HT1080 (cell line): ENCODE measurements at regions not wholly inside any gene's neighbourhood (a gene's known extent, or its start where the extent isn't known, plus 50 kb on each side); places are given as distances from the start of the nearest gene placed in this dataset.

Source experiments
- DNase-seq: peaks from one replicate; pipeline ENCODE4 v3.0.0-alpha.2; 2015; ENCODE audit warnings: low read depth

DNA sequence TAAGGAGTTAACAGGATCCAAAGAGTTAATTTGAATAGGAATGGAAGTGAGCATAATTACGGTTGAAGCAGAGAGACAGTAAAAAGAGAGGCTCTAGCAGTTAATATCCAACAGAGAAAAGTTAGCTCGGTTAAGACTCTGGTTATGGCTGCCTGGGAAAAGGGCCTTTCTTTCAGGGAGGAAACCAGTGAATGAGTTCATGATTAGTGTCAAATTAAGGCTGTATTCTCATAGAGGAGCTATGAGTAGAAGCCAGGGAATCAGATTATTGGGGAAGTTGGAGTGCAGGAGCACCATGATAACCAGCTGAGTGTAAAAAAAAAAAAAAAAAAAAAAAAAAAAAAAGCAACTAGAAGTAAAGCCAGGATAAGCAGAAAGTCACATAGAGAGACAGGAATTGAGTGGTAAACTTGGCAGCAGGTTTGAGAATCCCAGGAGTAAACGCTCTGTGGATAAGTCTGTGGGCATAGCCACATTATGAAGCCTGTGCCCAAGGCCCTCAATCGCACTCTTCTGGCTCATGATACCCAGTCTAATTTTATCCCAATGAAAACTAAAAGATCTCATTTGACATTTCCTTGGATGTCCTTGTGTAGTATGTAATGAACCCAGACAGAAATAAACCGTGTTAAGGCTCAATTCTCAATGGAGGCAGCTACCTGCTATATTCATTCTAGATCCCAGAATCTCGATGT is 372.6 kb upstream of the MPDZ start:
- no peak for DNase-seq

DNA sequence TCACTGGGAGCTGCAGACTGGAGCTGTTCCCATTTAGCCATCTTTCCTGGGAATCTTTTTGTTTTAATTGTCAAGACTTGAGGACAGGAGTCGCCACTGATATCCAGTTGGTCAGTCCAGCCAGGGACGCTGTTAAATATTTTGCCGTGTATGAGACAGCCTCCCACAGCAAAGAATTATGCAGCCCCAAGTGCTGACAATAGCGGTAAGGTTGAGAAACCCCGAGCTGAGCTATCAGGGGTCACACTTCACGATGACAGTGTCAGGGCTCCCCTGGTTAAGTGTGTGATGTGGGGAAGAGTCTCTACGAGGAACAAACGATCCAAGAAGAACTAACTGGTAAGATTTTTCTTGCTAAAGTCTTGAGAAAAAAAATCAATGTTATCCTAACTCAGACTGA is 372.0 kb upstream of the MPDZ start:
- no peak for DNase-seq

DNA sequence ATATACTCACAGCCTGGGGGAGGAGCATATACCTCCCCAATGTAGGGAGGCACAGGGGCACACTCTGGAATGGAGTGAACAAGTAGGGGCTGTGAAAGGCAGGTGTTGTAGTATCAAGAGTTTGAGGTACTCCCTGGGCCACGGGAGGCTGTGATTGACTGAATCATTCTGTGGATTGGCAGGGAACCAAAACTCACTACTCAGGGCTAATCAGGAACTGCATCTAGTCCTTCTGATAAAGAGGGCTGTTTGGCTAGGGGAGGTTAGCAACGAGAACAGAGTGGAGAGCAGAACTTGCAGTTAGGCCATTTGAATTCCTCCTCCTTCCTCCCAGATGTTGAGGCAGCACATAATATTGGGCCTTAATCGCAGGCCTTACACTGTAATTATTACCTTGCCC is 369.2 kb upstream of the MPDZ start:
- peak; percentile 18 for DNase-seq

DNA sequence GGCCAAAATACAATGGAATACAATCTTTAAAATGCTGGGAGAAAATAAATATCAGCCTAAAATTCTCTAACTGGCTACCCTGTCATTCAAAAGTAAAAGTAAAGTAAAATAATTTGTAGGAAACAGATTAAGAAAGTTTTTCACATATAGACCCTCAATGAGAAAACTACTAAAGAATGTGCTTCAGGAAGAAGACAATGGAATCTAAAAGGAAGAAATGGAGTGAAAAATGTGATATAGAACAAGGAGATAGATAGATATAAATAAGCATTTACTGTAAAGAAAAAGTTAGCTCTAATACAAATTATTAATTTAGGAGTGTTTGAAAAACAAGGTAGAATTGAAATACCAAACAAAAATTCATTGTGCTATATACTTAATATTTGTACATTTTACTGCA is 368.6 kb upstream of the MPDZ start:
- DNase-seq: no peak

DNA sequence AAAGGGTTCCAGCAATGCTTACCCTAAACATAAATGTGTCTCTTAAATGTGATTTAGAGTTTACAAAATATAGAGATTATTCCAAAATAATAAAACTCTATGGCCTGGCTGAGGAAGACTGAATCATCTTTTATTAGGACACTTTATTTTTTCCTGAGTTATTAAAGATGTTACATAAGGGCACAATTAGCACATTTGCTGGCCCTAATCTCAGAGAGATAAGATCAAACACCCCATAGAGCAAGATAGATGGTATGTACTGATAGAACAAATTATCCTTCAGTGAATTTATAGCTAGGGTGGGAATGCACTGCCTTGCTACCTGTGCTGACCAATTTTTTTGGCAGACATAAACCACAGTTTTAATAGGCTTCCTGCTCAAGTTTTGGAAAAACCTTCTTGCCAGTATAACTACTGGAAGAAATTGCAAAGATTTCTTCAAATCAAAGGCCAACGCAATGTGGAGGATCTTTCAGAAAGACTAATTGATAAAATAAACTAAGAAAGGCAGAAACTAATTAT is 367.1 kb upstream of the MPDZ start:
- no peak for DNase-seq

DNA sequence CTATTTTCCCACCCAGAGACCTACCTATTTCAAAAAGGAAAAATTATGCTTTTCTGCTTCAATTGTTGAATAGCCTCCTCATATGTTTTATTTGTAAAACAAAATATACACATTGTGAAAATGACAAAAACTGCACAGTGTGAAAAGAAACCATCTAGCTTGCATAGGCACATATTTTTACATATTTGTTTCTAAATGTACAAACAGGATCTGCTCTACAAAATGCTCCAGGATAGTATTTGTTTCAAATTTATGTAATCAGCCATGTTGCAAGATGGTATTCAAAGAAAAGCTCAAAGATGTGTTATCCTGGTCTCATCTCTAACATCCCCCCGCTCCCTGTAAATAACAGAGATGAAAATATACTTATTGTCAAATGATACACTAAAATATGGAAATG is 366.1 kb upstream of the MPDZ start:
- DNase-seq: no peak

DNA sequence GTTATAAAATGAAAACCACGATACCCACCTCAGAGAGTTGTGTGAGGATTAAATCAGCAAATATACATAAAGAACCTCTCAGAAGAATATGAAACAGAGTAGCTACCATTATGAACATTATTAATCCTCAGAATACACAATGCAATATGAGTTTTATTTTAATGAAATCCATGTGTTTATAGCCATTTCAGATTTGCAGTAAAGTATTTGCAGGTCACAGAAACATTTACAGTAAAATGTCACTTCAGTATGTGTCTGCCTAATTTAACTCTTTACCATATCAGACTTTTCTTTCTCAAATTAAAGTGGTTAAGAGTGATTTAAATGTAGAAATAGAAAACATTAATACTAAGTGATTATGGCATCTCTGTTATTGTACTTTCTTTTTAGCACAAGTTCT is 365.2 kb upstream of the MPDZ start:
- no peak for DNase-seq

DNA sequence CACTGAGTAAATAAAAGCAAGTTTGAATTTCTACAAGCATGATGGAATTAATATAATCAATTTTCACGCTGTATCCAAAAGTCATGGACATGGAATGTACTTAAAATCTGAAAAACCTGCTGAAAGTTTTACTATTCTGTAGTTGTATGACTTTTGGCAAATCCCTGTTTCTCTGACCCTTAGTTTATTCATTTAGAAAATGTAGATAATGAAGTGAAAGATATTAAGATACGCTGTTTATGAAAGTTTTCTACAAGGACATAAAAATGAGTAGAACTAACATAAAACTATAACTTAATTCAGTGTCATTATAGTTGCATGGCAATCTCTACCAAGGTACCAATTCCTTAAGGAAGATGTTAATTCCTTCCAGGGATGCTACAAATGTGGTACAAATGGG is 363.2 kb upstream of the MPDZ start:
- DNase-seq: no peak

DNA sequence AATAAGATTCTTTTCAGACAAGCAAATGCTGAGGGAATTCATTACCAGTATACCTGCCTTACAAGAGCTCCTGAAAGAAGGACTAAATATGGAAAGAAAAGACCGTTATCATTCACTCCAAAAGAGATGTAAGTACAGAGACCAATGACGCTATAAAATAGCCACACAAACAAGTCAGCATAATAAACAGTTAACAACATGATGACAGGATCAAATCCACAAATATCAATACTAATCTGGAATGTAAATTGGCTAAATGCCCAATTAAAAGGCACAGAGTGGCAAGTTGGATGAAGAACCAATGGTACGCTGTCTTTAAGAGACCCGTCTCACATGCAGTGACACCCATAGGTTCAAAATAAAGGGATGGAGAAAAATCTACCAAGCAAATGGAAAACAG is 349.6 kb upstream of the MPDZ start:
- no peak for DNase-seq

DNA sequence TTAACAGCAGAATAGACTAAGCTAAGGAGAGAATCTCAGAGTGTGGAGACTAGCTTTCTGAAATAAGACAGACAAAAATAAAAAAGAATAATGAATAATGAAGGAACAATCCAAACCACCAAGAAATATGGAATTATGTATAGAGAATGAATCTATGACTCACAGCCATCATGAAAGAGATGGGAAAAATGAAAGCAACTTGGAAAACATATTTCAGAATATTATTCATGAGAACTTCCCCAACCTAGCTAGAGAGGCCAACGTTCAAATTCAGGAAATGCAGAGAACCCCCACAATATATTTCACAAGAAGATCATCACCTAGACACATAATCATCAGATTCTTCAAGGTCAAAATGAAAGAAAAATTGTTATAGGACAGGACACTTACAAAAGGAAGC is 349.0 kb upstream of the MPDZ start:
- no peak for DNase-seq

DNA sequence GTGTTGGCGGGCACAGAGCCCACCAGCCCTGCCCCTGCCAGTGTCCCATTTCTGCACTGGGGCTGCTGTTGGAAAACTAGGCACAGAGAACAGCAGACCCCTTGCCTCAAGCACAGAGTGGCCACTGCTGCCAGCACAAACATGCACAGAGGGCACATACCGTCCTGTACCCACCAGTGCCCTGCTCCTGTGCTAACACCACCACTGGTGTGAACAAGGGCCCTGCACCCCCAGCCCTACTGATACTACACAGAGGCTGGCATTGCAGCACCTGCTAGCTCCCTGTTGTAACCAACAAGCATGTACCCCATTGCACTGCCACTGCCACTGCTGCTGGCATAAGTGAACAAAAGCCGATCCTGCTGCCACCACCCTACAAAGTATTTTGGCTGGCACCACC is 348.0 kb upstream of the MPDZ start:
- DNase-seq: no peak

DNA sequence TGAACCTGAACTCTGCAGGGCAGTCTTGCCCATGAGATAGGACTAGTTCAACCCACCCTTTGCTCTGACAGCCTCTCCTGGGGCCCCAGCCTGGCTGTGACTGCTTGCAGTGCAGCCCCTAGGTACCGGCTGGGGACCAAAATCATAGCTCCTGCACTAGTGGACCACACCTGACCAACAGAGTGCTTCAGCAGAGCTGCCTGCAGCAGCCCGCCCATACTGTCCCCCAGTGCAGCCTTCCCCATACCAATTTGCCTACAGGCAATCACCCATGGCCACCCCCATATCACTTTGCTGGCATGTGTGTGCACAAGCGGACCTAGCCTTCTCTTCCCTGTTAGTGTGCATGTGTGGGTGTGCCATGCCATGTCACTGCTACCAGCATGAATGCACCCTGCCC is 347.6 kb upstream of the MPDZ start:
- DNase-seq: no peak

DNA sequence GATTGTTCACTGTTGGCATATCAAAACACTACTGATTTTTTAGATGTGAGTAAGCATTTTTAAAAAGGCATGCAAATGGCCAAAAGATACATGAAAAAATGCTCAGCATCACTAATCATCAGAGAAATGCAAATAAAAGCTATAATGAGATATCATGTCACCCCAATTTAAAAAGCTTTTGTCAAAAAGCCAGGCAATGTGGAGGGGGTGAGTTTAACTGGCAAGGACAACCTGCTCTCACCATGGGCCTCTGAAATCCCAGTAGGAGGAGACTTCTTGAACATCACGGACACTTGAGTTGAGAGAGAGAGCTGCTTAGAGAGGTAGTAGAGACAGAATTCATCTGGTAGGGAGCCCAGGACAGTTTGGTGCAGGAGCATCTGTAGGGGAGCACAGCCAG is 347.1 kb upstream of the MPDZ start:
- DNase-seq: no peak

DNA sequence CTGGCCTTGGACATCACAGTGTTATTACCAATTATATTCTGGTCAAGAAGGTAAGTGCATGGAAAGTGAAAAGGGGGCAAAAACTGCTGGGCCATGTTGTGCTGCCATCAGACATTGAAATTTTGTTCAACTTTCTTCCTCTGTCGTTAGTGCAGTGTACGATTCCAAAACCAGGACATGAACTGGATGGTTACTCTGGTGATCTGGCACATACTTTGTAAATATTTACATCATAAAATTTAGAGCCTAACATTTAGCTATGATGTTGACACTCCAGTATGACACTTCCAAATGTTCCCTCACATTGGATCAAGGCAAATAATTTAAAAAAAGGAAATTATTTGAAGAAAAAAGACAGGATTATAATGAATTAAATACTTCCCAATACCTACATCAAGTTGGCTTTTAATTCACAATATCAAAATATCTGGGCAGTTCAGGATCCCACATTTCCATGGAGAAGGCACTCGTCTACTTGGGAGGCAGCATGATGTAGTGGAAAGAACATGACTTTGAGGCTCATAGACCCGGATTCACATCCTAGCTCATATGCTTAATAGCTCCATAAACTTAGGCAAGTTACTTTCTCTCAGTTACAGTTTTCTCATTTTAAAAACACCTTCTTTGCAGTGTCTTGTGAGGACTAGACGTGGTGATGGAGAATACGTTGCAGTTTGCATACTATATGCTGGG is 342.5 kb upstream of the MPDZ start:
- no peak for DNase-seq

DNA sequence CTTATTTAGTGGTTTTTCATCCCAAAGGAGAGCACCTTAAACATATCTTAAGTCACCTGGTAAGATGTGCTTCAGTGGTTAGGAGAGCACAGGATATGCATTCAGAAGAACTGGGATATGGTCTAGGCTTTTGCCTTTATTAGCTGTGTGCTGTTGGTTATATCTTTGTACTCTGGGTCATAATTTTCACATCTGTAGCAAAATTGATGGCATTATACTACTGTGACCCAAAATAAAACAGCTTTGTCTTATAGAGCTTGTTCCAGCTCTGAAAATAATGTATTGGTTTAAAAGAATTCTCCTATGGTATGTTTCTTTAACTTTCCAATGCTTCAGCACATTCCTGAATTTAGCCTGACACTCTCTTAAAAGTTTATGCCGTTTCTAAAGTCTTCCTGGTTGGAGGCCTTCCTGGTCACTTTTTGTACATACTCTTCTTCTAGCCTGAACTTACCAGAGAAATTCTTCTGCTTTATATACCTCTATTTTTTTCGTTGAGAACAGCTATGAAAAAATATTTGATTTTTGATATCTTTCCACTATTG is 337.1 kb upstream of the MPDZ start:
- no peak for DNase-seq

DNA sequence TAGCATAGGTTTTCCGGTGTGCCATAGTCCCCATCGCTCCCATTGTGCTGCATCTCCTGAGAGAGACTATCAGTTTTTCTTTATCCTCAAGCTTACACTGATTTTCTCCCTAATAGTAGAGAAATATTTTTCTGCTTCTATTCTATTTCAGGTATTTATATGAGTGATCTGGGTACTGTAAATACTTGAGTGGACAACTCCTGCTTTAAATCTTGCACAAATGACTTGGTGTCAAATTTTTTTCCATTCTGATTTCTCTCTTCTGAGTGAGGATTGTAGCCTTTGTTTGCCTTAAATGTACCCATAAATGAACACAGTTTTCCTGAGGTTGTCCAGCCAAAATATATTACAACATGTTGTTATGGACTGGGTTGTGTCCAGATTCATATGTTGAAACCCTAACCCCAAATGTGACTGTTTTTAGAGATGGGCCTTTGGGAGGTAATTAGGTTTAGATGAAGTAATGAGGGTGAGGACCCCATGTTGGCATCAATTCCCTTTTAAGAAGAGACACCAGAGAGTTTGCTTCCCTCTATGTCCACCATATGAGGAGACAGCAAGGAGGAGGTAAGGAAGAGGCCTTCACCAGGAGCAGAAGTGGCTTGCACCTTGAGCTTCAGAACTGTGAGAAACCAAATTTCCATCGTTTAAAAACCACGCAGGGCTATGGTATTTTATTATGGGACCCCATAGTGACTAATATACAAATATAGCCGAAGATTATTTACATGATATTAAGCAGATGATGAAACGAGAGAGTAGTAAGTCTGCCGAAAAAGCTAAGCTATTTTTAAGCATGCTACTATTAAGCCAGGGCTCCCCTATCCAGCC is 336.4 kb upstream of the MPDZ start:
- DNase-seq: no peak

DNA sequence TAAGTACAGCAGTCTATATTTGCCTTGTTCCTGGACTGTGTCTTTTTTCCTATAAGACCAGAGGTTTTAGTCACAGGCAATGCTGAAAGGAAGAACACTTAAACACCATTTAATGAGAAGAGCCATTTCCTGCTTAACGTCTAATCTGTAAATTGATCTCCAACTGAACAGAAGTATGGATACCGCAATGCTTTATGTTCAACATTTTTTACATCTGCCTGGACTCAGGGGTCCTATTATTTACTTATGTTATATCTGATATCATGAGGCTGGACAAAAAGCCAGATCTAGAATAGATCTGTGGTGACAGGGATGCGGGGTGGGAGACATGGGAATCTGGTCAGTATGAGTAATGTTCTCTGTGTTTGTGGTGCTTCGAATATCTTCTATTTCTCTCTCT is 334.6 kb upstream of the MPDZ start:
- no peak for DNase-seq

DNA sequence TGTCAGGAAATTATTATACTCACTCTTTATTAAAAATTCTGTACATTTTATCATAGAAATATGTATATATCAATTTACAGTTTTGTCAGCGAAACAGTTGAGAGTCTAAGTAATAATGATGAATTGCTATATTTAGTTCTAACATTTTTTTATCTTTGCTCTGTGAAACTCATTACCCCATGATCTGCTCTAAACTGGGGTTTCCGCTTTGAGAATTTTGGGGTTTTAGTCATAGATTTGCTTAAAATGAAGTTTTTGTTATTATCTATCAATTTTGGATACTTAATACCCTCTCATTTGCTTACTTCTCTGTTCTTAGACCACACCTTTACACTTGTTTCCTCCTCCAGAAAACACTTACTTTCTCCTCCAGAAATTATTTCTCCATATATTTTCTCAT is 333.8 kb upstream of the MPDZ start:
- no peak for DNase-seq

DNA sequence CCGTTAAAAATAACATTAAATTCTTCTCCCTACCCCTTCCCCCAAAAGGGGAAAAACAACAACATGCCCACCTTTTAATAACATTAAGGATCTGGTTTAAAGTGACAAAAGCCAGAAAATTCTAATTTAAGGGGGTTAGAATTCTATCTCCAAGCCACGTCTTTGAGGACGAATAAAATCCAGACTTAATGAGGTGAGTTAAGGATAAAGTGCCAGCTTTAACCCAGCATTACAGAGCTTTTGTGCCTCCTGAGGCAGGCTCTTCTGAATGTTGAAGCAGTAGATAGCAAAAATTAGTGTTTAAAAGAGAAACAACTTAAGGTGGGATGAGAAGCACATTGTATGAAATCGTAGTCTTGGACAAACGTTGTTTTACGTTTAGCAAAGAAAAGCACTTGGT is 329.0 kb upstream of the MPDZ start:
- no peak for DNase-seq

DNA sequence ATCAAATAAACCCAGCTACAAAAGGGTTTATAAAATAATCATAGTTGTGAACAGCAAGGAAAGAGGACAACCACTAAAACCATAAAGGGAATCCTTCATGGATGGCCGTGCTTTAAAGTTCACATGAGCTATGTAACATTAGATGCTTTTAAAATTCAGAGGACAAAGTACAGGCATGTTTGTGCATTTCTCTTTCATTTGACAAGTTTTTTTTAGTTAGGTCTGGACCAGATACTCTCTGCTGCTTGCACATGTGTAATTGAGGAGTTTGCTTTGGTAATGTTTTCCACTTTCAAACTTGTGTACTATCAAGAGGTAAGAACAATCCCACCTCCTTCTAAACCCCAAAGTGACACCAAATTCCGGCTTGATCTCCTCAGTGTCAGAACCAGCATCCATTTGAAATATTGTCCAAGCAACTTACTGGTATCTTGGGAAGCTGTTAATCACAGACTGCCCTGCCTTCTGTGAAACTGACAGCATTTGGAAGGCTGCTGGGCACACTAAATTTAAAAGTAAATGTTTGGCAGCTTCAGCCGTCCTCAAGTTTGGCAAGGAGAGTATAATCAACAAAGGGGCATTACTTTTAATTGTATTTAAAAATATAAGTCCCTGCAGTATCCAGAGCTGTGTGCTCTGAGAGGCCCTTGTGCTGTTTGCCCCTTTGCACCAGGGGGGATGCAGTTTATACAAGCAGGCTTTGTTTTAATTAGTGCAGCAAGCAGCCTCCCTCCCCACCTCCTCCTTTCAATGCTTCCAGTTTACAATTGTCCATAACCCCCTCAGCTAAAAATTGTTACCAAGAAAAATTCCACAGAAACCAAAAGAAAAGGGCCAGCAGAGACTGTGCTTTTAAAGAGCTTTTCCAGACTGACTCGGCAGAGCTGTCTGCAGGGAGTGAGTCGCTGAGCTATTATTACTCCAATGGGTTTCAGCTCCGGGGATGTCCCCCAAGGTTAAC is 328.3 kb upstream of the MPDZ start:
- no peak for DNase-seq

DNA sequence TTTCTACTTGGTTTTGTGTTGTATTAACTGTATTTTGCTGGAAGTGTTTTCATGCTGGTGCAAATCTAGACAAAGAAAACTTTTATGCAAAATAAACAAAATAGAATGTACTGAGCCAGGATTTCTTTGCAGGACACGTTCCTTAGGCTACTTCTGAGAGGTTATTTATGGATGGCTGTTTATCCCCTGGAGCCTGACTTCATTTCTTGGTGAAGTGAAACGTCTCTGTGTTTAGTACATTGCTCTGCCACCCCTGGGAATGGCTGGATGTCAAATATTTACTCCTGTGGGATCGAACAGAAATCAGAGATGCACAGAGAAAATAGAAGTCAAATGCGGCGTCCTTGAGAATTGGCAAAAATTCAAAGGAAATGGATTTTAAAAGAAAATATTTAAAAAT is 327.1 kb upstream of the MPDZ start:
- no peak for DNase-seq
